GM12874 (cell line): ENCODE measurements at regions not wholly inside any gene's neighbourhood (a gene's known extent, or its start where the extent isn't known, plus 50 kb on each side); places are given as distances from the start of the nearest gene placed in this dataset.

Source experiments
- CTCF ChIP-seq: IDR thresholded peaks from 2 replicates; pipeline ENCODE4 v1.5.1; 2011; ENCODE audit warnings: low read depth, mild to moderate bottlenecking, control low read depth, low read length, moderate library complexity; ENCODE audit not compliant: insufficient read depth

DNA sequence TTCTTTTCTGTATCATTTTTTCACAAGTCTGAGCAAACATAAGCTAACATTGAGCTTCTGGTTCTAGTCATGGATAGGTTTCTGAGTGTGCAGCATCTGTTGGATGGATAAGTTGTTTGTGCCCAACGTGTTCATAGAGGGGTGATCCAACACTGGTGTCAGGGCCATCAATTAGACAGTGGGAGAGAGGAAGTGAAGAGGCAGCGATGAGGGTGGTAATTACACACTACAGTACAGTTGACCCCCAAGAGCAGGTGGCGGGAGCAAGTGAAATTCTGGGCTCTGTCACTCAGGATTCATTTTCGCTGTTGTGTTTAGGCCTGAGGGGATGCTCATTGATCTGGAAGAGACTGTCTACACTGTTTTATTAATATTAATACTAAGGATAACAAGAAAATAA is 180.0 kb upstream of the CXCR4 start:
- no peak for TF ChIP-seq CTCF

- TF ChIP-seq CTCF = no peak
Observed at GRCh38 chr2:136297312-136297711, 179.4 kb upstream of the CXCR4 start.

DNA sequence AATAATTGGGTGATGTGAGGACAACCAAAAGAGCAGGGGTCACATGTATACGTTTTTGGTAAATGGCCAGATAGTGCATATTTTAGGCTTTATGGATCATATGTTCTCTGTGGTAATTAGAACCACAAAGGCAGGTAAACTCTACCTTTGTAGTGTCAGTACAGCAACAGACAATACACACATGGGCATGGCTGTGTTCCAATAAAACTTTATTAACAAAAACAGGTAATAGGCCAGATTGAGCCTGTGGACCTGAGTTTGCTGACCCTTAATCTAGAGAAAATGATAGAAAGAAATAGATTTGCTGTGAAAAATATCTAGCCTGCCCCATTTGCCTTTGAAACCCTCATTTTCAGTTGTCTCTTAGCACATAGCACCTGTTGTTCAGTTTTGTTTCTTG is 177.2 kb upstream of the CXCR4 start:
- TF ChIP-seq CTCF = no peak

- TF ChIP-seq CTCF = no peak
Observed at GRCh38 chr2:136291871-136292270, 173.9 kb upstream of the CXCR4 start.

- no peak for TF ChIP-seq CTCF
Observed at GRCh38 chr2:136290326-136290725, 172.4 kb upstream of the CXCR4 start.

GRCh38 chr2:136288249-136288648 is 170.3 kb upstream of the CXCR4 start:
- no peak for TF ChIP-seq CTCF

DNA sequence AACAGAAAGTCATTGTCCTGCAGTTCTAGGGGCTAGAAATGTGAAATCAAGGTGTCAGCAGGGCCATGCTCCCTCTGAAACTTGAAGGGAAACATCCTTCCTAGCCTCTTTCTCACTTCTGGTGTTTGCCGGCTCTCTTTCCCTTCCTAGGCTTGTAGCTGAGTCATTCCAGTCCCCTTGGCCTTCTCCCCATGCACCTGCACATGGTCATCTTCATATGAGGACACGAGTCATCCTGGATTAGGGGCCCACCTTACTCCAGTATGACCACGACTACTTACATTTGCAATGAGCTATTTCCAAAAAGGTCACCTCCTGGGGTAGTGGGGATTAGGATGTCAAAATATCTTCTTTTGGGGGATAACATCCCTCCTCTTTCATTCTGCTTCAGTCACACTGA is 168.5 kb upstream of the CXCR4 start:
- no peak for TF ChIP-seq CTCF
